GM18909 (cell line): ENCODE measurements at regions not wholly inside any gene's neighbourhood (a gene's known extent, or its start where the extent isn't known, plus 50 kb on each side); places are given as distances from the start of the nearest gene placed in this dataset.
"Not testable (repeated sequence)": the region's sequence is repeated elsewhere in the genome, so short reads cannot be mapped to it uniquely, and the experiment has no call there.

Source experiments
- ATAC-seq: cut with Tn5 transposase; IDR thresholded peaks from one replicate; pipeline ENCODE4 v1.9.1; 2021; ENCODE audit warnings: mild to moderate bottlenecking; ENCODE audit not compliant: unreplicated experiment, poor library complexity

GRCh38 chr6:77326711-77327110 lies 136.6 kb downstream of the HTR1B start:
- ATAC-seq, result no peak

- ATAC-seq, result no peak
Observed at GRCh38 chr6:77326029-77326428, 137.3 kb downstream of the HTR1B start.

- no peak for ATAC-seq
Observed at GRCh38 chr6:77324866-77325265, 138.4 kb downstream of the HTR1B start.

DNA sequence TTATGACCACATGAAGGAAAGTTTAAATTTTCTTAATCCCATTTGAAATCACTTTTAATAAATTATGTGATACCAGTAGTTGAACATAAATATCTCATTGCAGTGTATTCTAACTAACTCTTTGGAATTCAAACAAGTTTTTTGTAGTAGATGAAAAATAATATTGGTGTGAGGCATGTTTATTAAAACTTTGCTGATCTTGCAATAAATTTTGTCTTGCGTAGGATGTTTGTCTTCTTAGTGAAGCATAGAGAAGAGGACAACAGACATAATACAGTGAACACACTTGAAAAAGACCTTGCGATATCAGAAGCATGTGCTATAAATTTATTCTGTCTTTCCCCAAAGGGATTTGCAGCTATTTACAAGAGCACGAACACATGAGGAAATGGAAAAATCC lies 140.7 kb downstream of the HTR1B start:
- no peak for ATAC-seq

GRCh38 chr6:77318256-77318655 lies 145.0 kb downstream of the HTR1B start:
- no peak for ATAC-seq

DNA sequence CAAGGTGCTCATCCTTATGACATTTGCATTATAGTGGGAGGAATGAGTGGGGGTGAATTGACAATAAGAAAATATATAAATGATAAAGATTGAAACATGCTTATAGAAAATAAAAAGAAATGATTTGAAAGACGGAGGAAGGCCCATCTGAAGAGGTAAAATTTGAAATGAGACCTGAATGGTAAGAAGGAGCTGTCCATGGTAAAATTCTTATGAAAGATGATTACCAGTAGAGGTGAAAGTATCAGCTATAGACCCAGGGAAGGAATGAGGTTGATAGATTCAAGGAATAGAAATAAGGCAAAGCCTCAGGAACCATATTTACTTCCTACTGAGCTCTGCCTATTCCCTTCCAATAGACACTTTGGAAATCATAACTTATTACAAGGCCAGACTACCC lies 149.7 kb downstream of the HTR1B start:
- ATAC-seq, result no peak

DNA sequence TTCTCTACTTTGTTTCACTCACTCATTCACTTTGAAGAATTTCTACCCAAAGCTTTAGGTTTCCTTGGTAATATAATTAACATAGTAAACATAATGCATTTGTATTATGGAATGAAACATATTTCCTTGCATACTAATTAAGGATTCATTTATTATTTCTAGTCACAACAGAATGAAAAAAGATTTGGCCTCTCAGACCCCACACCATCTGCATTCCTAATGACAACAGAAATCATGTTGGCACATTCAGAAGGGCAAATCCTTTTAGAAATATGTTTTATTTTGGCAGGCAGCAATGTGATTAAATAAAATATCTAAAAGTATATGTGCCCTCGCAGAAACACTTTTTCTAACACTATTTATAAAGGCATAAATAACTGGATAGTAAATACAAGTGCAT lies 163.4 kb downstream of the HTR1B start:
- ATAC-seq, result no peak

- ATAC-seq, result no peak
Observed at GRCh38 chr6:77298283-77298682, 165.0 kb downstream of the HTR1B start.

DNA sequence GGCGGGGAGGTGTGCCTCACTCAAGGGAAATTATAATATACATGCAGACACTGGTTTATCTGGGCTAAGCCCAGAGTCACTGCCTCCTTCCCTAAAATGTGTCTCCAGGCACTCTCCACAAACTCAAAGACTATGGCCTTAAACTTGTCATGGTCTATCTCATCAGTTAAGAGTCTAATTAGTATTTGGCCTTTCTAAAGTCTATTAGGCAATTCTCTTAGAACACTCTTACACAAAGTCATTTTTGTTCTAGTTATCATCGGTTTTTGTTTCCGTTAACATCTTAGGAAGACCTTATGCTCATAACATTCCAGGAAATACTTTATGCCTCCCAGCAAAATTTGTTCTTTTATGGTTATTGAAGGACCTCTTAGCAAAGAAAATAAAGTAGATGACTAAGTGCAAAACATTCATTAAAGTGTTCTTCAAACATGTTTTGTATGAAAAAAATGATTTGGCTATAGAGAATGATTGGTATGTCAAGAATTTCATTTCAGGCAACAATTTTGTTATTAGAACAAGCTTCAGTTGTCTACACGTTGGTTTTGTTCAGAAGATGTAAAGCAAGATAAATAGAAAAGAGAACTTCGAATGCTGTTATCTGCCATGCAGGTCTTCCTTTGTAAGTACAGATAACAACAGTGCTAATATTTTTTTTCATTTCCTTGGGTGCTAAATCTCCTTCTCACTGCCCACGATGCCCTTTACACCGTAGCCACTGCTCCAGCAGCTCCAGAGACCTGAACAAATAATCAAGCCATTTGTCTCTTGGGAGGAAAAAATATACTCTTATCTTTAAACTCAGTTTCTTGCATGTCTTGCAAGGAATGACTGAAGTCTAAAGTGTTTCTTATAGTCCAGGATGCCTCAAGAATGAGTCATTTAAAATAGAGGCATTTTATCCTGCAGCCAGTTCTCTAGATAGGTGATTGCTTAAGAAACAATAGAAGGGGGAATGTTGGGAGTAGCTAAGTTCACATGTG lies 170.4 kb downstream of the HTR1B start:
- ATAC-seq, result no peak

DNA sequence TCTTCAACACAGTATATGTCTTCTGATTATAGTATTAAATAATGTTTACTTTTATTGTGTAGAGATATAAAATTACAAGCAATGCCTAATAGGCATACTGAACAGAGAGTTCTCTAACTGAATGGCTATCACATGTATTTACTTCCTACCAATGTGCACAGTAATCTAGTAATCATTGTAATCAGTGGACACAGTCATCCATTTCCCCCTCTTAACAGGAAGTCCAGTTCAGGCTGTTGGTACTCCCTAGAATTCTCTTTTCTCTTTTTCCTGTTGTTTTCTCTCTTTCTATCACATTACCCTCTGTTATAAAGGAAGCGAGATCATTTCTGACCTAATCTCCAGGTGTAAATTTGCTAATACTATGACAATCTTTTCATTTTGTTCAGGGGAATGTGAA lies 172.5 kb downstream of the HTR1B start:
- no peak for ATAC-seq

DNA sequence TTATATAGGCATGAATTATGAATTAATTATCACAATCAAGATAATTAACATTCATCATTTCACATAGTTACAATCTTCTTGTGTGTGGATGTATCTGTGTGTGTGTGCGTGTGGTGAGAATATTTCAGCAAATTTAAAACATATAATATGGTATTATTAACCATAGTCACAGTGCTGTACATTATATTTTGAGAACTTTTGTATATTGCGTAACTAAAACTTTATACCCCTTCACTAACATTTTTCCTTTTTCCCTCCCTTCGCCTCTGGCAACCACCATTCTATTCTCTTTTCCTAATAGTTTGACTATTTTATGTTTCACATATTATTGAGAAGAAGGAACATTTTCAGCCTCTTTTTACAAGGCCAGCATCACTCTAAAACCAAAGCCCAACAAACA lies 176.8 kb downstream of the HTR1B start:
- ATAC-seq, result no peak

DNA sequence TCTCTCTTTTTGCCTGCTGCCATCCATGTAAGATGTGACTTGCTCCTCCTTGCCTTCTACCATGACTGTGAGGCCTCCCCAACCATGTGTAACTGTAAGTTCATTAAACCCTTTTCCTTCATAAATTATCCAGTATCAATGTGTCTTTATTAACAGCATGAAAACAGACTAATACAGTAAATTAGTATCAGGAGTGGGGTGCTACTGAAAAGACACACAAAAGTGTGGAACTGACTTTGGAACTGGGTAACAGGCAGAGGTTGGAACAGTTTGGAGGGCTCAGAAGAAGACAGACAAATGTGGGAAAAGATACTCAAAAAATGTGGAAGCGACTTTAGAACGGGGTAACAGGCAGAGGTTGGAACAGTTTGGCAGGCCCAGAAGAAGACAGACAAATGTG lies 189.4 kb downstream of the HTR1B start:
- no peak for ATAC-seq

DNA sequence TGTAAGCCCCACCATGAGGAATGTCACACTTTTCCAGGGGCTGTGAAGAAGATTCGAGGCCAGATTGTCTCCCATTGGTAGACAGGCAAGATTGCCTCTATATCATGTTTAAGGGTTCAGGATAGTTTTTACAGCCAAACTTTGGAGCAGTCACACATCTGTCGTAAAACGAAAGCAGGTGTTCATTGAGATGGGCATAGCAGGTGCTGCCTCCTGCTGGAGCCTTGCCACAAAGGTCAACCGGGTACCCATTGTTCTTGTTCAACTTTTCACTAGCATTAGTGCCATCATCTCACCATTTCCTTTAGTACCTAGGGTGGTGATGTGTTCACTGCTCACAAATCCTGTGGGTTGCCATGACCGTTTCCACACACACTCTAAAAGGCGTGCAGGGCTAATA lies 198.3 kb downstream of the HTR1B start:
- no peak for ATAC-seq

DNA sequence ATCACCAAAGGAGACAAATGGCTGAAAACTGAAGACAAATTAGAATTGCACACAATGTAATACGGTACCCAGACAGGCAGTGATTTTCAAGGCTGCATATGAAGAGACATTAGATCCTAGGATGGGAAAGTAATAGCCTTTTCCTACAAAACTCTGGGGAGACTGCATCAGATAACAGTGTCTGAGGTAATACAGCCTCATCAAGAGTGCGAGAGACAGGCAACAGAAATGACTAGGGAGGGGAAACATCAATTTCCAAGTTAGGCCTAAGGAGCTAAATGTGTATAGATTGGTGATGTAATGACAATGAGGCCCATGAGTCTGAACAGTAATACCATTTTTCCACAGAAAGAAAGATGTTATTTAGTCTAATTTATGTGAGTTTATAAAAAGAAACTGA lies 200.3 kb downstream of the HTR1B start:
- ATAC-seq, result no peak

GRCh38 chr6:77251801-77252200 lies 211.5 kb downstream of the HTR1B start:
- ATAC-seq, result not testable (repeated sequence)

DNA sequence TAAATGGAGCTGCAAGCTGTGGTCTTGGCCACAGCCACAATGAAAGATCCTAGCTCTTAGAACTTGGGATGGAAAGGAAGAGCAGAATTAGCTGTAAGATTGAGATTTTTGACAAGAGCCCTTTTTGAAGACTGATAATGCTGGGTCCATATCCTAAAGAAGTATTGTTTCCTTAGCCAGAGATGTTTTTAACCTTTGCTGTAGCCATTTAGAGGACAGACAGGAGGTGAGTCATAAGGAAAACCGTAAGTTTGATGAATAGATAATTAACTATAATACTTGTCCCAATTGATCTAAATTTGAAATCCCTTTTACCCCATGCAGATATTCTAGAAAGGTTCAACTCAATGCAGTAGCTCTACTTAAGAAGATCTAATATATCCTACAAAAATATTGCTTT lies 213.7 kb downstream of the HTR1B start:
- no peak for ATAC-seq

DNA sequence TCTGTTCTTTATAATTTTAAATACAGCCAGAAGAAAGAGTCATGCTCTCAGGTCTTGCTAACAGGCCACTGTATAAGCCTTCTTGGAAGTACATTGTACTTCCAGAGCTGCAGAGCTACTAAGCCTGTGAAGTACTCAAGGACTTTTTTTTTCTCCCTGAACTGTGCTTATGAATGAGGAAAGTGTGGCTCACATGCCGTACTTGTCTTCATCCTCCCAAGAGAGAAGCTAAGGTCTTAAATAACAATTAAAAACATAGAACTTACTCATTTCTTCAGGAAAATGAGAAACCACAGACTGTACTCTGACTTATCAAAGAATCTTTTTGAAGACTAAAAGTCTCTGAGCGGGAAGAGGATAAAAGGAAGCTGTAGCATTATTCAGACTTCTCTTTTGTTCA lies 218.3 kb downstream of the HTR1B start:
- no peak for ATAC-seq

GRCh38 chr6:77231438-77232305 lies 231.6 kb downstream of the HTR1B start:
- ATAC-seq, result no peak

- ATAC-seq, result no peak
Observed at GRCh38 chr6:77228279-77228678, 235.0 kb downstream of the HTR1B start.

- ATAC-seq, result no peak
Observed at GRCh38 chr6:77217896-77218295, 245.4 kb downstream of the HTR1B start.

- ATAC-seq, result no peak
Observed at GRCh38 chr6:77205936-77206335, 257.4 kb downstream of the HTR1B start.
